ENCODE measurements at regions not wholly inside any gene's neighbourhood (a gene's known extent, or its start where the extent isn't known, plus 50 kb on each side); places are given as distances from the start of the nearest gene placed in this dataset.
A peak's percentile ranks its signal among the peaks of the same experiment; 100 is the strongest.

DNA sequence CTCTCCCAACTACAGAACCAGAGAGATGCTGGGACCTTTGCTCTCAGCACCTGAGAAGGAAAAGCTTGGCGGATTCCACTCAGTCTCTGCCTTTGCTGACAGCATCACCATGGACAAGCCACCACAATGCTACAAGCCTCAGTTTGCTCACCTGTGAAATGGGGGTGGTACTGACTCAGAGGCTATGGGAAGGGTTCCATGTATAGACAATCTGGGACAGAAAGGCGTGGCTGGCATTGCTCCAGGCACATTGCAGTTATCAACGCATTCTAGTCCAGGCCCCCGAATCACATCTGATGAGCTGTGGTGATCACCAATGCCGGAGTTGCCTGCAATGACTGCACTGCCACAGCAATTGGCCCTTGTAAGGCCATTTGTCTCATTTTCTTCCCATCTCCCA lies 72.6 kb downstream of the ISX start:
- H3K36me3 Mint-ChIP-seq (ENCODE audit: insufficient read depth): no peaks in the 10 kb centered on the region
- no peaks in the 10 kb centered on the region for H3K9me3 Mint-ChIP-seq (ENCODE audit: low read depth)
- no peak for DNase-seq (ENCODE audit: low spot score, unreplicated experiment)
- H3K27me3 Mint-ChIP-seq: peaks cover 11% of the 10 kb centered on the region
- H3K27ac Mint-ChIP-seq: no peak overlapping the region
- H3K4me3 Mint-ChIP-seq (ENCODE audit: low read depth): no peak overlapping the region
- H3K4me1 Mint-ChIP-seq (ENCODE audit: low read depth): peaks cover 25% of the 10 kb centered on the region
- TF ChIP-seq, protein P1, sequence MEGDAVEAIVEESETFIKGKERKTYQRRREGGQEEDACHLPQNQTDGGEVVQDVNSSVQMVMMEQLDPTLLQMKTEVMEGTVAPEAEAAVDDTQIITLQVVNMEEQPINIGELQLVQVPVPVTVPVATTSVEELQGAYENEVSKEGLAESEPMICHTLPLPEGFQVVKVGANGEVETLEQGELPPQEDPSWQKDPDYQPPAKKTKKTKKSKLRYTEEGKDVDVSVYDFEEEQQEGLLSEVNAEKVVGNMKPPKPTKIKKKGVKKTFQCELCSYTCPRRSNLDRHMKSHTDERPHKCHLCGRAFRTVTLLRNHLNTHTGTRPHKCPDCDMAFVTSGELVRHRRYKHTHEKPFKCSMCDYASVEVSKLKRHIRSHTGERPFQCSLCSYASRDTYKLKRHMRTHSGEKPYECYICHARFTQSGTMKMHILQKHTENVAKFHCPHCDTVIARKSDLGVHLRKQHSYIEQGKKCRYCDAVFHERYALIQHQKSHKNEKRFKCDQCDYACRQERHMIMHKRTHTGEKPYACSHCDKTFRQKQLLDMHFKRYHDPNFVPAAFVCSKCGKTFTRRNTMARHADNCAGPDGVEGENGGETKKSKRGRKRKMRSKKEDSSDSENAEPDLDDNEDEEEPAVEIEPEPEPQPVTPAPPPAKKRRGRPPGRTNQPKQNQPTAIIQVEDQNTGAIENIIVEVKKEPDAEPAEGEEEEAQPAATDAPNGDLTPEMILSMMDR (IDR thresholded peaks at IDR 0.05; ENCODE audit: unreplicated experiment): no peak

DNA sequence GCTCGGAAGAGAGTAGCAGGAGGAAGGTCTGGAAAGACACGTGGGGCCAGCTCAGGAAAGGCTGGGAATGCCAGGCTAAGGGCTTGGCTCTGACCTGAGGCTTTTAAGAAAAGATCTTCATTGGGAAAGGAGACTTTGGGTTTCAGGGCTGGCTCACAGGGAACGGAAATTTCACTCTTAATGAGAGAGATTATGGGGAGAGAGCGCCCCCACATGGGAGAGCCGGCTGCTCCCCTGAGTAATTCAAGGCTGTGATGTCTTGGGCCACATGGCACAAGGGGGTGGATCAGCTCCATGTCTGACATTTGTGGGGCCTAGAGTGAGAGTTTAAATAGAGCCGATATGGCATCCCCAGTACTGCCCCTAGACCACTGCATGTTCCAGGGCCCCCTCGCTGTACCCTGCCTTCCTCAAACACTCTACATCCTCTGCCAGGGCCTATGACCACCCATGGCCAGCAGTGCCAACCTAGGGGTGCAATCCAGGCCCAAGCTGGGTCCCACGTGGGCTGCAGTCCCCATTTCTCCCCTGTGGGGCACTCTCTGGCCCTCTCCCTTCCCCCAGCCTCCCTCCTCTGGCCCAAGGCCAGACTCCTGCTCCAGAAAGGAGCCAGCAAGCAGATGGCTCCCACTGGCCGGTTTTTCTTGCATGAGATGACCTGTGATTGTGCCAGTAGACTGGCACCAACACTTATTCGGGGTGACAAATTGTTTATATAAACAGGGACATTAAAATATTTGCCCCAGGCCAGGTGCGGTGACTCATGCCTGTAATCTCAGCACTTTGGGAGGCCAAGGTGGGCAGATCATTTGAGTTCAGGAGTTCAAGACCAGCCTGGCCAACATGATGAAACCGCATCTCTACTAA lies 75.2 kb downstream of the ISX start:
- Mint-ChIP-seq H3K27ac (no peak overlapping the region), H3K4me3 (ENCODE audit: low read depth) (no peak overlapping the region), H3K4me1 (ENCODE audit: low read depth) (peaks cover 1% of the 10 kb centered on the region), H3K36me3 (ENCODE audit: insufficient read depth) (no peaks in the 10 kb centered on the region), H3K9me3 (ENCODE audit: low read depth) (no peaks in the 10 kb centered on the region), H3K27me3 (peaks cover 8% of the 10 kb centered on the region)
- TF ChIP-seq, protein P1 (IDR thresholded peaks at IDR 0.05; ENCODE audit: unreplicated experiment): peak; percentile 42
- DNase-seq (ENCODE audit: low spot score, unreplicated experiment): no peak

DNA sequence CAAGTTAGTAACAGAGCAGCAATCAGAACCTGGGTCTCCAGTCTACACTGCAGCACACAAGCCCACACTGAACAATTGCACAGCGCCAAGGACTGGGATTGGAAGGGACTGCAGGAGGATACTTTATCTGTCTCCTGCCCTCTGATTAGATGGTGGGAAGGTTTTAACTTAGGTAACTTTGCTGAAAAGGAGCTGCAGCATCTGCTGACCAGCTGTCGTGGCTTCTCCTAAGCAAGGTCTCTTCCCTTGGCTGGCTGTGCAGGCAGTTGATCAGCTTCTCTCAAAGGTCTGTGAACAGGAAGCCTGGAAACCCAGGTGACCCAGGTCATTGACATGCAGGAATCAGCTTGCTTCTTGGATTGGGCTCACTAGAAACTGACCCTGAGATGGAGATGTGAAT lies 82.4 kb downstream of the ISX start:
- Mint-ChIP-seq H3K27me3 (peaks cover 43% of the 10 kb centered on the region), H3K9me3 (ENCODE audit: low read depth) (no peaks in the 10 kb centered on the region), H3K4me1 (ENCODE audit: low read depth) (no peaks in the 10 kb centered on the region), H3K36me3 (ENCODE audit: insufficient read depth) (no peaks in the 10 kb centered on the region), H3K27ac (no peak overlapping the region), H3K4me3 (ENCODE audit: low read depth) (no peak overlapping the region)
- no peak for DNase-seq (ENCODE audit: low spot score, unreplicated experiment)
- TF ChIP-seq, protein P1 (IDR thresholded peaks at IDR 0.05; ENCODE audit: unreplicated experiment): no peak

DNA sequence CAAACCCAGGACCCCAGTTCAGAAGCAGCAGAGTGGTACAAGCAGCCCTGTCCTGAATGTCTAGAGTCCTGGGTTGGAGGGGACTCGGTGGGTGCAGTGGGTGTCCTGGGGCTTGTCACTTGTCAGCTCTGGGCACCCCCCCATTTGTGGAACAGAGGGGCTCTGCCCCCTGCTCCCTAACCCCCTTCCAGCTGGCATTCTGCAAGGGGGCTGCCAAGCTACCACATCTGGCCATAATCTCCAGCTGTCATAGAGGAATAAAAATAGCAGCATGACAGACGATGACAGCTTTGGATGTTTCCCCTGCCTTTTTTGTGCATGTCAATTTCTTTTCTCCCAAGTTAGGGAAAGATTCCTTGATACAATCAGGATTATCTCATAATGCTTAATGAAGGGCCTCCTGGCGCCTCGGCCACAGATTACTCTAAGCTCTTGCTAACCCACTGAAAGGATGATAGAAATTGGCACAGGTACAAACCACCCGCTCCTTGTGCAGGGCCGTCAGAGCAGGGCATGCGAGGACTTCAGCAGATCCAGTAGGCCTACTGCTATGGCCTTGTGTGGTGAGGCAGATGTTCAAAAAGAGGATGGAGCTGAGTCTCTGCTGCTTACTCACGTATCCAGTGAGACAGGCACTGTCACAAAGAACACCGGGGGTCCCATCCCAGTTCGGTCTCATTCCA lies 83.0 kb downstream of the ISX start:
- Mint-ChIP-seq H3K9me3 (ENCODE audit: low read depth) (no peaks in the 10 kb centered on the region), H3K27ac (no peak overlapping the region), H3K36me3 (ENCODE audit: insufficient read depth) (no peaks in the 10 kb centered on the region), H3K4me3 (ENCODE audit: low read depth) (no peak overlapping the region), H3K4me1 (ENCODE audit: low read depth) (no peaks in the 10 kb centered on the region), H3K27me3 (peaks cover 45% of the 10 kb centered on the region)
- DNase-seq (ENCODE audit: low spot score, unreplicated experiment): no peak
- TF ChIP-seq, protein P1 (IDR thresholded peaks at IDR 0.05; ENCODE audit: unreplicated experiment): no peak

DNA sequence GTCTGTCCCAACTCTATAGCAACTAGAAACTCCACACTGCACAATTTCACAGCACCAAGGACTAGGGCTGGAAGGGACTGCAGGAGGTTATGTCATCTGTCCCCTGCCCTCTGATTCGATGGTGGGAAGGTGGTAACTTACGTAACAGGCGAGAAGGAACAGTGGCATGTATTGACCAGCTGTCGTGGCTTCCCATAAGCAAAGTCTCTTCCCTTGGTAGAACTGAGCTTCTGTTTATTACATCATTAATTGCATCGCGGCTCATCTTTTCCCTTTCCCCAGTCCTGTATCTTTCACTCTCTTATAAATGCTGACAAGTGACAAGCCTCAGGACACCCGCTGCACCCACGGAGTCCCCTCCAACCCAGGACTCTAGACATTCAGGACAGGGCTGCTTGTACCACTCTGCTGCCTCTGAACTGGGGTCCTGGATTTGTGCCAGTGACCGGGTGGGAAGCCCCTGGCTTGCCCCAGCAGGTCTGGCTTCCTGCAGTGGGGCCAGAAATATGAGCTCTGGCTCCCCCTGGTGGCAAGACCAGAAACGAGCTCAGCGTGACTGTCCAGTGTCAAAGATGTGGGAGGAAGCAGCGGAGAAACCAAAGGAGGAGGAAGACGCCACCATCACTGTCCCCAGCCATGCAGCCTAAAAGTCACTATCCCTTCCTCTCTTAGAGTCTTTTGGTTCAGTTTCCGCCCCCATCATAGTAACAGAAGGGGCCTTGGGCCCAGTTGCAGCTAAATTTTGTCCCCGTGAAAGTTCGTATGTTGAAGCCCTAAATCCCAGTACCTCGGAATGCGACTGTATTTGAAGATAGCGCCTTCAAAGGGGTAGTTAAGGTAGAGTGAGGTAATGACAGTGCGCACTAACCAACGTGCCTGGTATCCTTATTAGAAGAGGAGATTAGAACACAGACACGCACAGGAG lies 84.5 kb downstream of the ISX start:
- TF ChIP-seq, protein P1 (IDR thresholded peaks at IDR 0.05; ENCODE audit: unreplicated experiment): peak; percentile 90
- Mint-ChIP-seq H3K9me3 (ENCODE audit: low read depth) (no peaks in the 10 kb centered on the region), H3K4me3 (ENCODE audit: low read depth) (no peak overlapping the region), H3K36me3 (ENCODE audit: insufficient read depth) (no peaks in the 10 kb centered on the region), H3K27ac (no peak overlapping the region), H3K27me3 (peaks cover 59% of the 10 kb centered on the region), H3K4me1 (ENCODE audit: low read depth) (no peaks in the 10 kb centered on the region)
- peak; percentile 80 for DNase-seq (ENCODE audit: low spot score, unreplicated experiment)
